ENCODE measurements at regions not wholly inside any gene's neighbourhood (a gene's known extent, or its start where the extent isn't known, plus 50 kb on each side); places are given as distances from the start of the nearest gene placed in this dataset.

GRCh38 chr16:6574146-6574545, 758.5 kb upstream of the RBFOX1 start:
- no peaks in the 10 kb centered on the region for H4K20me1 ChIP-seq (ENCODE audit: insufficient read depth, low read length)
- no peak overlapping the region for H3K4me2 ChIP-seq (ENCODE audit: low read length)
- no peak overlapping the region for H3K27ac ChIP-seq (ENCODE audit: low read length)
- no peaks in the 10 kb centered on the region for H3K36me3 ChIP-seq (replicated peaks; ENCODE audit: low read depth, low read length)
- no peaks in the 10 kb centered on the region for H3K27me3 ChIP-seq (ENCODE audit: low read depth, low read length)
- no peaks in the 10 kb centered on the region for H3K9me3 ChIP-seq (ENCODE audit: insufficient read depth, low read length)
- no peak for TF ChIP-seq CTCF (IDR thresholded peaks at IDR 0.05; ENCODE audit: low read depth, low read length)
- TF ChIP-seq EZH2phosphoT487 (IDR thresholded peaks at IDR 0.05; ENCODE audit: low read depth) = no peak
- H2AFZ ChIP-seq (ENCODE audit: low read depth, low read length) = no peak overlapping the region
- no peak overlapping the region for H3K9ac ChIP-seq (ENCODE audit: low read length)
- H3K79me2 ChIP-seq (ENCODE audit: low read length) = no peaks in the 10 kb centered on the region
- no peaks in the 10 kb centered on the region for H3K4me1 ChIP-seq (ENCODE audit: low read length)
- no peak overlapping the region for H3K4me3 ChIP-seq (ENCODE audit: low read length)

GRCh38 chr16:6573577-6573976, 759.1 kb upstream of the RBFOX1 start:
- Histone ChIP-seq H3K79me2 (ENCODE audit: low read length) (no peaks in the 10 kb centered on the region), H3K4me1 (ENCODE audit: low read length) (no peaks in the 10 kb centered on the region), H3K4me2 (ENCODE audit: low read length) (no peak overlapping the region), H4K20me1 (ENCODE audit: insufficient read depth, low read length) (no peaks in the 10 kb centered on the region), H3K9ac (ENCODE audit: low read length) (no peak overlapping the region), H3K36me3 (replicated peaks; ENCODE audit: low read depth, low read length) (no peaks in the 10 kb centered on the region), H3K4me3 (ENCODE audit: low read length) (no peak overlapping the region), H3K27me3 (ENCODE audit: low read depth, low read length) (no peaks in the 10 kb centered on the region), H3K9me3 (ENCODE audit: insufficient read depth, low read length) (no peaks in the 10 kb centered on the region), H2AFZ (ENCODE audit: low read depth, low read length) (no peak overlapping the region), H3K27ac (ENCODE audit: low read length) (no peak overlapping the region)
- TF ChIP-seq CTCF (IDR thresholded peaks at IDR 0.05; ENCODE audit: low read depth, low read length) (no peak), EZH2phosphoT487 (IDR thresholded peaks at IDR 0.05; ENCODE audit: low read depth) (no peak)

GRCh38 chr16:6571044-6571443, 761.6 kb upstream of the RBFOX1 start:
- H2AFZ ChIP-seq (ENCODE audit: low read depth, low read length) = no peak overlapping the region
- no peaks in the 10 kb centered on the region for H3K9me3 ChIP-seq (ENCODE audit: insufficient read depth, low read length)
- no peak for TF ChIP-seq EZH2phosphoT487 (IDR thresholded peaks at IDR 0.05; ENCODE audit: low read depth)
- no peak for TF ChIP-seq CTCF (IDR thresholded peaks at IDR 0.05; ENCODE audit: low read depth, low read length)
- no peaks in the 10 kb centered on the region for H3K4me1 ChIP-seq (ENCODE audit: low read length)
- H3K79me2 ChIP-seq (ENCODE audit: low read length) = no peaks in the 10 kb centered on the region
- H3K27me3 ChIP-seq (ENCODE audit: low read depth, low read length) = no peaks in the 10 kb centered on the region
- H3K36me3 ChIP-seq (replicated peaks; ENCODE audit: low read depth, low read length) = no peaks in the 10 kb centered on the region
- H4K20me1 ChIP-seq (ENCODE audit: insufficient read depth, low read length) = no peaks in the 10 kb centered on the region
- H3K4me3 ChIP-seq (ENCODE audit: low read length) = no peak overlapping the region
- H3K9ac ChIP-seq (ENCODE audit: low read length) = no peak overlapping the region
- no peak overlapping the region for H3K27ac ChIP-seq (ENCODE audit: low read length)
- no peak overlapping the region for H3K4me2 ChIP-seq (ENCODE audit: low read length)

- no peaks in the 10 kb centered on the region for H3K36me3 ChIP-seq (replicated peaks; ENCODE audit: low read depth, low read length)
- TF ChIP-seq EZH2phosphoT487 (IDR thresholded peaks at IDR 0.05; ENCODE audit: low read depth) (no peak), CTCF (IDR thresholded peaks at IDR 0.05; ENCODE audit: low read depth, low read length) (no peak)
- no peak overlapping the region for H3K27ac ChIP-seq (ENCODE audit: low read length)
- H3K9ac ChIP-seq (ENCODE audit: low read length) = no peak overlapping the region
- H3K9me3 ChIP-seq (ENCODE audit: insufficient read depth, low read length) = no peaks in the 10 kb centered on the region
- H3K79me2 ChIP-seq (ENCODE audit: low read length) = no peaks in the 10 kb centered on the region
- H3K4me2 ChIP-seq (ENCODE audit: low read length) = no peak overlapping the region
- no peak overlapping the region for H2AFZ ChIP-seq (ENCODE audit: low read depth, low read length)
- no peak overlapping the region for H3K4me3 ChIP-seq (ENCODE audit: low read length)
- no peaks in the 10 kb centered on the region for H3K27me3 ChIP-seq (ENCODE audit: low read depth, low read length)
- no peaks in the 10 kb centered on the region for H3K4me1 ChIP-seq (ENCODE audit: low read length)
- H4K20me1 ChIP-seq (ENCODE audit: insufficient read depth, low read length) = no peaks in the 10 kb centered on the region
Observed at GRCh38 chr16:6570530-6570929, 762.1 kb upstream of the RBFOX1 start.
